Psoas muscle (tissue), 7 donors: ENCODE measurements at regions not wholly inside any gene's neighbourhood (a gene's known extent, or its start where the extent isn't known, plus 50 kb on each side); places are given as distances from the start of the nearest gene placed in this dataset.

ENCODE experiments used
- ATAC-seq, 4 donors: fragments of 200-7000 bp; cut with Tn5 transposase; one replicate each; pipeline ENCODE4 v1.9.1; 2020; ENCODE audit warnings: moderate library complexity in 3 of 4, mild to moderate bottlenecking in 2 of 4
- DNase-seq, 2 donors: peaks; one replicate each; pipeline ENCODE4 v3.0.0-alpha.2; 2020
- H3K27ac ChIP-seq: fragments of 200-600 bp; one replicate; pipeline ENCODE4 v1.8.0; 2022
- H3K27me3 ChIP-seq, 3 donors: fragments of 200-600 bp in 1 of 3; one replicate each; pipeline versions ENCODE4 v1.6.1 to v1.8.0; 2013 to 2022; ENCODE audit warnings: low read length in 2 of 3, mild to moderate bottlenecking in 2 of 3, moderate library complexity in 1 of 3; ENCODE audit not compliant: insufficient read depth in 3 of 3
- H3K36me3 ChIP-seq, 2 donors: fragments of 200-600 bp in 1 of 2; one replicate each; pipeline versions ENCODE4 v1.6.1 to v1.8.0; 2013 to 2022; ENCODE audit warnings: low read depth in 1 of 2, mild to moderate bottlenecking in 1 of 2, moderate library complexity in 1 of 2; ENCODE audit not compliant: insufficient read depth in 1 of 2
- H3K4me1 ChIP-seq: fragments of 200-600 bp; one replicate; pipeline ENCODE4 v1.8.0; 2022
- H3K4me3 ChIP-seq: fragments of 200-600 bp; one replicate; pipeline ENCODE4 v1.8.0; 2022; ENCODE audit warnings: mild to moderate bottlenecking
- H3K9me3 ChIP-seq: fragments of 200-600 bp; one replicate; pipeline ENCODE4 v1.8.0; 2022
- WGBS, 3 donors: extraction: QIAGEN DNeasy Blood & Tissue Kit; methylation state at CpG; one replicate each; pipeline versions ENCODE4 v1.1.6 to v1.1.7; 2013; 5-methylcytosine and 5-hydroxymethylcytosine counted together
- intact Hi-C, 2 donors: fragments of 100-400 bp; cut with DNase I; formaldehyde crosslinking; loops; one replicate each; pipeline versions ENCODE4 v1.11.0 to v1.14.2; 2022
- TF ChIP-seq, protein P1 (sequence below): fragments of 200-600 bp; IDR thresholded peaks from one replicate; pipeline ENCODE4 v1.8.0; 2022; ENCODE audit warnings: antibody characterized with exemption
- donor health status: healthy with polysubstance abuse.
- donor health status: DM: no; HTN: no; CAD: no; lungs with moderate emphysema.
- donor health status: Bipolar disorder and iron deficiency.
- donor health status: healthy.
- donor health status: DM: yes; HTN: yes; CAD: no.
- donor health status: DM: no; HTN: no; CAD: no.
- donor health status: DM: yes; HTN: yes; CAD: no.

DNA sequence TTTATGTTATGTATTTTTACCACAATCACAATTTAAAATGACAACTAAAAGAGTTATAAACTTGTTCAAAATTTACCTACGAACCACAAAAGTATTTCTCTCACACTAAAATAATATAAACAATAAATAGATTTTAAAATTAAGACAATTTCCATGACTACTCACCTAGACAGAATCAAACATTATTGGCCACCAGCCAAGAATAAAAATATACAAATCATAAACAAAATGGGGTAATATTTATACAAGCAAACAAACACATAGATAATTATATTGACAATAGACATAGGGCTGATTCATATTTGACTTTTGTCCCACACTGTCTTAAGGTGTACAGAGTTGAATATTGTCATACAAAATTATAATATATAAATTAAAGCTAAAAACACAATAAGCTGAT lies 119.6 kb upstream of the ZNF92 start:
- Histone ChIP-seq H3K4me3 (no peak overlapping the region), H3K9me3 (no peaks in the 10 kb centered on the region), H3K27ac (no peak overlapping the region), H3K36me3 (no peaks in the 10 kb centered on the region), H3K4me1 (no peaks in the 10 kb centered on the region), H3K27me3 (peaks cover 0 to 1% (median 0%) of the 10 kb centered on the region in 3 donors)
- DNase-seq (no peak), ATAC-seq (no peak)
- TF ChIP-seq, protein P1, sequence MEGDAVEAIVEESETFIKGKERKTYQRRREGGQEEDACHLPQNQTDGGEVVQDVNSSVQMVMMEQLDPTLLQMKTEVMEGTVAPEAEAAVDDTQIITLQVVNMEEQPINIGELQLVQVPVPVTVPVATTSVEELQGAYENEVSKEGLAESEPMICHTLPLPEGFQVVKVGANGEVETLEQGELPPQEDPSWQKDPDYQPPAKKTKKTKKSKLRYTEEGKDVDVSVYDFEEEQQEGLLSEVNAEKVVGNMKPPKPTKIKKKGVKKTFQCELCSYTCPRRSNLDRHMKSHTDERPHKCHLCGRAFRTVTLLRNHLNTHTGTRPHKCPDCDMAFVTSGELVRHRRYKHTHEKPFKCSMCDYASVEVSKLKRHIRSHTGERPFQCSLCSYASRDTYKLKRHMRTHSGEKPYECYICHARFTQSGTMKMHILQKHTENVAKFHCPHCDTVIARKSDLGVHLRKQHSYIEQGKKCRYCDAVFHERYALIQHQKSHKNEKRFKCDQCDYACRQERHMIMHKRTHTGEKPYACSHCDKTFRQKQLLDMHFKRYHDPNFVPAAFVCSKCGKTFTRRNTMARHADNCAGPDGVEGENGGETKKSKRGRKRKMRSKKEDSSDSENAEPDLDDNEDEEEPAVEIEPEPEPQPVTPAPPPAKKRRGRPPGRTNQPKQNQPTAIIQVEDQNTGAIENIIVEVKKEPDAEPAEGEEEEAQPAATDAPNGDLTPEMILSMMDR: no peak
- WGBS, 3 donors: 85 to 91% (median 88%) methylated on average over 1 of the region's 1 CpG
- intact Hi-C loops: no loop called here

DNA sequence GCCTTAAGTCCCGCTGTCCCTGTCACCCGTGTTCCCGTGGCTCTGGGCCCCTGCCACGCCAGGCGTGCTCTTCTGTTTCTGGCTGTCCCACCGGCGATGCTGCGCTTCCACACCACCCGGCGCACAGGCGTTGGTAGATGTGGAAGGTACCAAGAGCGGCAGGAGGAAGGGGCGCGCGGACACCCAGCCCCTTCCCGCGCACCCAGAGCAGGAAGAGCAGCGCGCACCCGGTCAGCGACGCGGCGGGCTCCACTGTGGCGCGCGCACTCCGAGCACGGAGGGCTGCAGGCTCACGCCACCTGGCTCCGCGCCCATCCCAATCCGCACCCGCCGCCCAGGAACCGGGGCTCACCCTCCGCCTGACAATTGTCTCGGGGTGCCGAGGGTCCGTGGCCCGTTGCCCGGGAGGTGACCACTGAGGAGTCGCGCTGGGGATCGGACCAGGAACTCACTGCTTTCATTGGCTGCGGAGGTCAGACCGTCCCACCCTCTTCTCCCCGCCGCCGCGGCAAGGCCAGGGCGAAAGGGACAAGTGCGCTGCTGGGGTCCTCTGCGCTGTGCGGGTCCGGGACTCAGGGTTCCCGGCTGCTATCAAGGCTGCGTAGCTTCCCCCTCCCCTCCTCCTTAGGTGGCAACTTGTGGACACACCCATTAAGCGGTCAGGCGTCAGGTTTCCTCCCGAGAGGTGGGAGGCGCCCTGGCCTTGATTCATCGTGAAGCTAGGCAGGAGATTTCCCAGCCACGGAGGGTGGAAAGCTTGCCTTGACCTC lies 121.6 kb upstream of the ZNF92 start:
- H3K27me3 ChIP-seq: peaks cover 0 to 1% (median 0%) of the 10 kb centered on the region in 3 donors

DNA sequence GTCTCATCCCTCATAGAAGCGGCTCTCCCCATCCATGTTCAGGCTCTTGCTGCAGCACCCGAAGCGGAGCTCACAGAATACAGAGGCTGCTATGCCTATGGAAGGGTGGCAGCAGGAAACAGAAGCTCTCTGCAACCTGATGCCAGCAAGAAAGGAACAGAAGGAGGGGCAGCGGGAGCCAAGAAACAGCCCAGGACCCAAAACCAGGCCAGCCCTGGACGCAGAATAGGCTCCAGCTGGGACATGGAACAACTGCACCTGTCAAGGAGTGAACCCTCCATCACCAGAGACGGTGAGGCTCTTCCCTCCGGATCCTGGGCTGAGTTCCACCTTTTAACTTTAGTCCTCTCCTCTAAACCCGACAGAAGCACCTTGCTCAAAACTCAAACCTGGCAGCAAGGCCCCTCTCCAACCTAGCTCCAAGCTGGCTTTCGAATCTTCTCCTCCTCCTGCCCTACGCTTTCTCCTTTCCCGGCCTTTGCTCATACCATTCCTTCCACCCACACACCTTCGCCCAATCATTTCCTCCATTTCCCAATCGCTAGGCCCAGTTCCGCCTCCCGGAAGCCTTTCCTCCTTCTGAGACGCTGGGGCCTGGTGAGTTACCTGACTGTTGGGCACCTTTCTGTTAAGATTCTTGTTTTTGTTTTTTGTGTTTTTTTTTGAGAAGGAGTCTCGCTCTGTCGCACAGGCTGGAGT lies 122.8 kb upstream of the ZNF92 start:
- no peak for ATAC-seq
- no peak overlapping the region for H3K4me3 ChIP-seq
- TF ChIP-seq, protein P1: no peak
- no peaks in the 10 kb centered on the region for H3K9me3 ChIP-seq
- intact Hi-C loops: no loop called here
- 82 to 91% (median 88%) methylated on average over 18 of the region's 18 CpGs for WGBS, 3 donors
- H3K4me1 ChIP-seq: no peaks in the 10 kb centered on the region
- DNase-seq: no peak
- peaks cover 0 to 1% (median 0%) of the 10 kb centered on the region in 3 donors for H3K27me3 ChIP-seq
- H3K36me3 ChIP-seq: no peaks in the 10 kb centered on the region
- H3K27ac ChIP-seq: no peak overlapping the region

More for the DNA sequence above, 121.6 kb upstream of the ZNF92 start:
- WGBS, 3 donors: 0 to 1% (median 0%) methylated on average over 43 to 64 of the region's 64 CpGs
- intact Hi-C loops: no loop called here
- Histone ChIP-seq H3K27ac (peak overlapping the region; percentile 9), H3K9me3 (no peaks in the 10 kb centered on the region), H3K4me3 (peak overlapping the region; percentile 88), H3K4me1 (no peaks in the 10 kb centered on the region), H3K36me3 (no peaks in the 10 kb centered on the region)
- TF ChIP-seq, protein P1: no peak
- DNase-seq (peak; percentile 31 to 56), ATAC-seq (peak; percentile 56 to 89 (median 86))

DNA sequence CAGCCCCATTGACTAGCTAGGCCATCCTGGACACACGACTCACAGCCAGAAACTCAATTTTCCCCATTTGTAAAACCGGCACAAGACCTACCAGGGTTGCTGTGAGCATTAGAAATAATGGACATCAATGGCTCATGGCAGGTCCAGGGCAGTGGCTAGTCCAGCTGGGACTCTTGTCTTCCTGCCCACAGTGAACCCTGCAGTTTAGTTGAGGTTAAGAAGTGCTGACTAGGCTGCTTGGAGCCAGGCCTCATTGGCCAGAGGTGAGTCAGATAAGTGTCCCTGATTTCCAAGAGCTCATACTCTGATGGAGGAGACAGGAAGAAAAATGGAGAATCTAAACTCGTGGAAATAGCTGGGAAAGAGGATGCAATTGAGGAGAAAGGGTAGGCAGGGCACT lies 123.4 kb upstream of the ZNF92 start:
- intact Hi-C loops: no loop called here
- no peaks in the 10 kb centered on the region for H3K4me1 ChIP-seq
- H3K9me3 ChIP-seq: no peaks in the 10 kb centered on the region
- TF ChIP-seq, protein P1: no peak
- DNase-seq: no peak
- no peak overlapping the region for H3K27ac ChIP-seq
- no peaks in the 10 kb centered on the region for H3K36me3 ChIP-seq
- H3K4me3 ChIP-seq: no peak overlapping the region
- WGBS, 3 donors: 57 to 70% (median 65%) methylated on average over 3 of the region's 3 CpGs
- ATAC-seq: no peak
- peaks cover 0 to 1% (median 0%) of the 10 kb centered on the region in 3 donors for H3K27me3 ChIP-seq
